WI38 (cell line): ENCODE measurements at regions not wholly inside any gene's neighbourhood (a gene's known extent, or its start where the extent isn't known, plus 50 kb on each side); places are given as distances from the start of the nearest gene placed in this dataset.

Experiments used
- H3K4me3 ChIP-seq: 2 replicates; pipeline ENCODE4 v1.5.1; 2011; ENCODE audit warnings: low read depth, mild to moderate bottlenecking, control low read depth, low read length
- CTCF ChIP-seq: IDR thresholded peaks from 2 replicates; pipeline ENCODE4 v1.5.1; 2012; ENCODE audit warnings: low read depth, mild to moderate bottlenecking, control low read depth, low read length

- no peak overlapping the region for H3K4me3 ChIP-seq
- TF ChIP-seq CTCF, result no peak
Measured at GRCh38 chr14:30322819-30323218, 236.1 kb upstream of the G2E3 start.

GRCh38 chr14:30330033-30330432, 228.9 kb upstream of the G2E3 start:
- no peak for TF ChIP-seq CTCF

DNA sequence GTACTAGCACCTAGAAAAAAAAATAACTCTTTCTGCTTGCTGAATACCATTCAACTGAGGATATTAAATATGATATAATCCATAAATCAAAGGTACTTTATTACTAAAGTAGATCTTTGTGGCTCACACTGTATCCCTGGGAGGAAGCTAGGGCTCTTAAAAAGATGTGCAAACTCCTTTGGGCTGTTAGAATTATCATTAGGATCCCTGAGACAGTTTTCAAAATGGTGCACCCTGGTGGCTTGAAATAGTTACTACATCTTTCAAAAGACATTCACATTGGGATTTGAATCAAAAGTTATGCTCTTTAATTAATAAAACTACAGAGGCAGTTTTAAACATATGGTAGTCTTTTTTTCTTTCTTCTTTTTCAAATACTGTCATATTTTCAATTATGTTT, 228.5 kb upstream of the G2E3 start:
- no peak overlapping the region for H3K4me3 ChIP-seq
- TF ChIP-seq CTCF, result peak; percentile 15; the same call in 1 of the 2 replicates

More at GRCh38 chr14:30330033-30330432, 228.9 kb upstream of the G2E3 start:
- H3K4me3 ChIP-seq, result no peak overlapping the region

DNA sequence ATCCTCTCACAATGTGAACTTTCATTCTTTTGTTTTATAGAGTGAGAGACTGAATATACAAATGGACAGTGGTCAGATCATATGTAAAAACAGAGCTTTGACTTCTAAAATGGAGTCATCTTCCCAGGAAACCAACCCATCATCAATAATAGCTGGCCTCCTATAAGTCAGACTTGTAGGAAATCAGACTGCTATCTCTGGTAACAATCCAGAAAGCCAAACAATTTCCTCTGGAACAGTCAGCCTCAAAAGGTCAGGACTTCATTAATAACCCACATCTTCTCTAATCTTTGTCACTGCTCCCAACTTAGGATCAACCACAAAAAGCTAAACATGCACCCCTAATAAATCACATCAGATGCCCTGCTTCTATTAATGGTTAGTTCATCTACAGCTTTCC, 227.9 kb upstream of the G2E3 start:
- no peak for TF ChIP-seq CTCF

DNA sequence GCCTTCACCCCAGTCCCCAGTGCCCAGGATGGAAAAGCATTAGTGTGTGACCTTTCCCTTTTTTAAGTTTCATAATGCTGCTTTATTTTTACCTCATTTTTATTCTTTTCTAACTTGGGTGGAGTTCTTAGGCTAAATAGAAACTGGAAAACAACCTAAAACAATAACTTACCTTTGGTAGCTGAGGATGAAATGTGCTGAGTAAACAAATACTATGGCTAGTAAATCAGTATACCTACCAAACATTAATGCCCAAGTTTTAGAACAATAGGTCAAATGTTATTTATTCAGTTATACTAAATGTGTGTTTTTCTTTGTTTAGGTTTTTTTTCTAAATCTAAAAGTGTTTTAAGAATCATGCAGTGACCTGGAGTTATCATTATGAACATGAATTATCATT, 226.6 kb upstream of the G2E3 start:
- TF ChIP-seq CTCF, result no peak

More for the DNA sequence above, 227.9 kb upstream of the G2E3 start:
- no peak overlapping the region for H3K4me3 ChIP-seq

GRCh38 chr14:30333934-30334333, 225.0 kb upstream of the G2E3 start:
- no peak for TF ChIP-seq CTCF
- H3K4me3 ChIP-seq, result no peak overlapping the region

More for the DNA sequence above, 226.6 kb upstream of the G2E3 start:
- no peak overlapping the region for H3K4me3 ChIP-seq

GRCh38 chr14:30337456-30337855, 221.5 kb upstream of the G2E3 start:
- no peak overlapping the region for H3K4me3 ChIP-seq
- no peak for TF ChIP-seq CTCF
